H4 (cell line): ENCODE measurements at regions not wholly inside any gene's neighbourhood (a gene's known extent, or its start where the extent isn't known, plus 50 kb on each side); places are given as distances from the start of the nearest gene placed in this dataset.

ENCODE experiments used
- DNase-seq: peaks from one replicate; pipeline ENCODE4 v3.0.0-alpha.2; 2015; ENCODE audit warnings: low spot score

- DNase-seq: no peak
These were observed 432.0 kb upstream of the FAM241A start for GRCh38 chr4:111713276-111713675.

GRCh38 chr4:111717921-111718320 lies 427.3 kb upstream of the FAM241A start:
- no peak for DNase-seq

DNA sequence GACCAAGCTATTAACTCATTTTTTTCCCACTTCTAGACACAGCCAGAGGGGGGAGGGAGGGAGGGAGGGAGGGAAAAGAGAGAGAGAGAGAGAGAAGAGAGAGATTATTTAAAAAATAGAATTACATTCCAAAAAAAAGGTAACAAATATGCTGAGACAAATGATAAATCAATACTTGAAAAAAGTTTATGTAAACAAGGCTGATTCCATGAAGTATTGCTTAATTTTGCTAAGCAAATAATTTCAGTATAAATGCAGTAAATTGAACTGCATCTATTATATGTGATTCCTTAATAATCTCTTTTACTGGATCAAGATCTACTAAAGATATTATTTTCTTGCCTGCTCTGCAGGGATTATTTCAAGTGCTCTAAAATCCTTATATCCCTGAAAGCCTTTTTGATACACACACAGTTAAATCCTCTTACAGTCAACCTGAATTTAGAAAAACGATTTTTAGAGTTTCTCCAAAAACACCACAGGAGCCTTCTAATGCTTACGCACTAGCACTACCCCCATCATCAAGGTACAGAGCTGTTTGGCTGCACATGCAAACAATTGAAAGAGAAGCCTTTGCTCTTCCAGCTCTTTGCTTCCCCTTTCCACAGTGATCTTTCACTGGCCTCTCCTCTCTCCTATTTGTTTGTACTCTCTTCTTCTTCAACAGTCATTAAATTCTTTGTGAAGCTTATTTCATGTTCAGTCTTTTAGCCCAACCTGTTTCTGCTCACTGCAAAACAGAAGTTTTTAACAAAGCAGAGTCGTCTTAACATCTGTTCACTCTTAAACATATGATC lies 426.3 kb upstream of the FAM241A start:
- DNase-seq: no peak

- no peak for DNase-seq
These were observed 424.4 kb upstream of the FAM241A start for GRCh38 chr4:111720866-111721265.

- no peak for DNase-seq
These were observed 423.0 kb upstream of the FAM241A start for GRCh38 chr4:111722213-111722720.

DNA sequence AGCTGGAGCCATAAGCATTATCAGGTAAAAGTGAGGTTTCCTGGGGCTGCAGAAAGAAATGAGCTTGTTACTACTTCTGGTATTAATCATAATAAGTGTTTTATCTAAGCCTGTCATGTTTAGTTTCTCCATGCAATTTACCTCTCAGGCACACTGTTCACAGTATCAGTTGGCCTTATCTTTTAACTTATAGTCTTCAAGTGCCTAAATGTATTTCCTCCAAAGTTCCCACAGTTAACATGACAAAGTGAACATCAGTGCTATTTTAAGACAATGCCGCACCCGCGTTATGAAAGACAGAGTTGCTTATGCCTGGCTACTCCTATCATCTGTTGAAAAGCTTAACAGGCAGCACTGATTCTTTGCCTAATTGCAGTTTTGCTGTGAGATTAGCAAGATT lies 408.7 kb upstream of the FAM241A start:
- no peak for DNase-seq

DNA sequence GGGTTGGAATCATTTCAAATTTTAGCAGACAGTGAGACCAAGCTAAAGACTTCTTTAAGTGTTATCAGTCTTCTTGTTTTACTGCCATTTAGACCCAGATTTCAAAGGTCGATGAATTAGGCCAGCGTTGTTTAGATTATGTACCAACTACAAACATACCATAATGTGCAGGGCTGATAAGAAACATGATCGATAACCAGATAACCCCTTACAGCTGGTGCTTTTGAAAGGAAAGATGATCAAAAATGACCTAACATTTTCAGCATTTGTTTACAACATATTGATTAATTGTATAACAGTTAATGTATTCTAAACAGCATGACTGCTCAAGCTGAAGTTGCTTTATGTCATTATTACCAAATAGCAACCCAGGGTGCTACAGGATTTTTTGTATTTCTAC lies 400.4 kb upstream of the FAM241A start:
- no peak for DNase-seq

- no peak for DNase-seq
These were observed 397.1 kb upstream of the FAM241A start for GRCh38 chr4:111748157-111748556.

- no peak for DNase-seq
These were observed 391.3 kb upstream of the FAM241A start for GRCh38 chr4:111754003-111754402.

DNA sequence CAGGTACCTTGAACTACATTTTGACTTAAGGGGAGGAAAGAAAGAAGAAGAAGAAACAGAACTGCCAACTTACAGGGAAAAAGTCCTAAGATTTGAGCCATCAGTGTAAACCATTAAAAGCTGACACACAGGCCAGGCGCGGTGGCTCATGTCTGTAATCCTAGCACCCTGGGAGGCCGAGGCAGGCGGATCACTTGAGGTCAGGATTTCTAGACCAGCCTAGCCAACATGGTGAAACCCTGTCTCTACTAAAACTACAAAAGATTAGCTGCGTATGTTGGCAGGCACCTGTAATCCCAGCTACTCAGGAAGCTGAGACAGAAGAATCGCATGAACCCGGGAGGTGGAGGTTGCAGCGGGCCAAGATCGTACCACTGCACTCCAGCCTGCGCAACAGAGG lies 389.7 kb upstream of the FAM241A start:
- DNase-seq: no peak

- no peak for DNase-seq
These were observed 383.7 kb upstream of the FAM241A start for GRCh38 chr4:111761531-111761930.

DNA sequence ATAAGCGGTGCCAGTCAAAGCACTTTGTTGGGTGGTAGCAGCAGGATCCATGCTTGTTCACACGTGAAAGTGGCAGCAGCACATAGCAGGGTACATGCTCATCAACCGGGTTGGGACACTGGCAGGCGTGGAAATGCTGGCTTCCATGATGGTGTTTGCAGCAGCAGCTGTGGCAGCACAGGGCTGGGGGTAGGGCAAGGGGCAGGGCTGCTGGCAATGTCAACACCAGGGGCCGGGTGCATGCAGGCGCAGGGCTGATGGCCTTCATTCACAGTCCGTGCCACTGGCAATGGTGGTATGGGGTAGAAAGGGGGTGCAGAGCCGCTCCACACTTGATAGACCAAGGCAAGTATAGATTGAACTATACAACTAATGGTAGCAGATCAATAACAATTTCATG lies 374.7 kb upstream of the FAM241A start:
- no peak for DNase-seq

- no peak for DNase-seq
These were observed 371.4 kb upstream of the FAM241A start for GRCh38 chr4:111773858-111774257.

- DNase-seq: peak; percentile 2
These were observed 369.5 kb upstream of the FAM241A start for GRCh38 chr4:111775556-111776297.

DNA sequence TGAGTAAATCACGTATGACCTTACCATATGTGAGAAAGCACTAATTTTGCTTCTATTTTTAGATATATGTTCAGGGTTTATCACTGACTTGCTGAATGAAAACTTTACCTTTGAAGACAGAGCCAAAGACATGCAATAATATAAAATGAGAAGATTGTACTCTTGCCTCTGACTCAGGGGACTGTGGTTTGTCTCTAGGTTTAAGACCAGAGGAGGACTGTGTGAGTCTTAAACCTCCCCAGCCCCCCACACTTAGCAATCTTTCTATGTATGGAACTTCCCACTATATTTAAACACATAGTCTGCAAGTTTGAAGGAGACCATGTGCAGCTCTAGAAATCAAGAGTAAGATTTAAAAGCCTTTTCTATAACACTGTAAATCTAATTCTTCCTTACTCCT lies 368.7 kb upstream of the FAM241A start:
- no peak for DNase-seq

- peak; percentile 21 for DNase-seq
These were observed 366.7 kb upstream of the FAM241A start for GRCh38 chr4:111778543-111778942.

GRCh38 chr4:111780965-111781364 lies 364.3 kb upstream of the FAM241A start:
- no peak for DNase-seq

GRCh38 chr4:111781611-111782010 lies 363.6 kb upstream of the FAM241A start:
- no peak for DNase-seq

DNA sequence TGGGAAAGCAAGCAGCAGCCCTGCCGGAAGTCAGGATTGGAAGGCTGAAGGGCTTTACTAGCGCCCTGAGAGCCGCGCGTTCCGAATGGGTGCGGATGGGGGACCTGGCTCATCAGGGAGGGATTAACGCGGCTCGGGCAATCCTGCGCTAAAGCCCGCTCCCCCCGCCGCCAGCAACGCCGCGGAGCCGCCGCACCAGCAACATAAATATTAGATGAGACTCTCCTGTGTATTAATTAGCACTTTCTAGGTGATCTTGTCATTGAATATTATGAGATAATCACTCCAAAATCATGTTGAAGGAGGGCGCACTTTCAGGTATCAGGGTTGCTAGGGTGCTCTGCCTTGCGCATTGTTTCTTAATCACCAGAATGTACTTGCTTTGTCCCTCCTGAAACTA lies 357.2 kb upstream of the FAM241A start:
- no peak for DNase-seq

GRCh38 chr4:111789901-111790640 lies 355.2 kb upstream of the FAM241A start:
- no peak for DNase-seq

- no peak for DNase-seq
These were observed 352.6 kb upstream of the FAM241A start for GRCh38 chr4:111792632-111793031.

- DNase-seq: no peak
These were observed 351.7 kb upstream of the FAM241A start for GRCh38 chr4:111793433-111794091.
